Endothelial cell of umbilical vein (primary cell): ENCODE measurements at regions not wholly inside any gene's neighbourhood (a gene's known extent, or its start where the extent isn't known, plus 50 kb on each side); places are given as distances from the start of the nearest gene placed in this dataset.

ENCODE experiments used
- BruUV-seq: library from RNA; stranded (reverse); fragments of 400-500 nt; replicated peaks from 2 replicates; lab custom pipeline; 2021; lab: Mats Ljungman, UMichigan
- CTCF ChIA-PET: fragments of 300-600, 350-600 bp; sonication (Branson Sonifier 250); formaldehyde crosslinking; loops from one replicate; lab custom pipeline; 2021; ENCODE audit warnings: antibody characterized with exemption, inconsistent platforms; lab: Charles Lee
- POLR2A ChIA-PET: fragments of 300-600, 350-600 bp; sonication (Branson Sonifier 250); formaldehyde crosslinking; loops from one replicate; lab custom pipeline; 2021; ENCODE audit warnings: antibody characterized with exemption, inconsistent platforms; lab: Charles Lee
- DNase-seq: peaks from one replicate; pipeline ENCODE4 v3.0.0-alpha.2; 2011; ENCODE audit warnings: low read depth, low spot score
- FAIRE-seq: peaks from 2 replicates; lab custom pipeline; 2011; peaks lifted over from hg19 to GRCh38; lab: Jason Lieb, UNC
- H2AFZ ChIP-seq: 2 replicates; pipeline ENCODE4 v1.6.0; 2012; ENCODE audit warnings: low read depth, low read length, control low read depth, inconsistent platforms
- H3K27ac ChIP-seq: 2 replicates; pipeline ENCODE4 v1.5.1; 2011; ENCODE audit warnings: low read depth, mild to moderate bottlenecking, control low read depth, low read length, moderate library complexity; ENCODE audit not compliant: insufficient read depth
- H3K27me3 ChIP-seq, 2 experiments: 2 replicates each; pipeline versions ENCODE4 v1.6.0 to v1.6.1; 2011; ENCODE audit warnings: low read length in 2 of 2, mixed read lengths in 1 of 2; ENCODE audit not compliant: control insufficient read depth in 2 of 2, insufficient read depth in 2 of 2
- H3K36me3 ChIP-seq, 2 experiments: 2 replicates in 1 of 2; 3 replicates in 1 of 2; pipeline ENCODE4 v1.5.1; 2011; ENCODE audit warnings: low read length in 2 of 2, mild to moderate bottlenecking in 1 of 2, moderate library complexity in 1 of 2; ENCODE audit not compliant: control insufficient read depth in 2 of 2, insufficient read depth in 2 of 2; ENCODE audit errors: extremely low read depth in 1 of 2
- H3K4me1 ChIP-seq: 3 replicates; pipeline ENCODE4 v1.5.1; 2011; ENCODE audit warnings: mild to moderate bottlenecking, low read length; ENCODE audit not compliant: control insufficient read depth, insufficient read depth; ENCODE audit errors: extremely low read depth
- H3K4me2 ChIP-seq: 2 replicates; pipeline ENCODE4 v1.6.1; 2011; ENCODE audit warnings: low read length, control low read depth, mixed read lengths; ENCODE audit not compliant: insufficient read depth
- H3K4me3 ChIP-seq, 3 experiments: fragments of 200-600 bp in 1 of 3; sonication (generic), shearing (Covaris generic) in 1 of 3; replicated peaks in 1 of 3; 2 replicates each; pipeline ENCODE4 v1.5.1; 2011 to 2016; ENCODE audit warnings: control low read depth in 3 of 3, low read length in 3 of 3, mild to moderate bottlenecking in 2 of 3, inconsistent platforms in 1 of 3, low read depth in 1 of 3, moderate library complexity in 1 of 3; ENCODE audit not compliant: insufficient read depth in 1 of 3
- H3K79me2 ChIP-seq: 2 replicates; pipeline ENCODE4 v1.6.0; 2012; ENCODE audit warnings: low read length, inconsistent platforms; ENCODE audit not compliant: control insufficient read depth, insufficient read depth
- H3K9ac ChIP-seq: replicated peaks from 2 replicates; pipeline ENCODE3; 2011; ENCODE audit warnings: low read length, control low read depth; ENCODE audit not compliant: insufficient read depth; ENCODE audit errors: extremely low read depth
- H3K9me1 ChIP-seq: replicated peaks from 3 replicates; pipeline ENCODE4 v1.6.0; 2011; ENCODE audit warnings: mild to moderate bottlenecking, low read length; ENCODE audit not compliant: control insufficient read depth, insufficient read depth; ENCODE audit errors: extremely low read depth
- H3K9me3 ChIP-seq: replicated peaks from 2 replicates; pipeline ENCODE4 v1.5.1; 2012; ENCODE audit warnings: low read length, inconsistent platforms; ENCODE audit not compliant: control insufficient read depth, insufficient read depth
- H4K20me1 ChIP-seq: replicated peaks from 2 replicates; pipeline ENCODE3; 2011; ENCODE audit warnings: mild to moderate bottlenecking, low read length; ENCODE audit not compliant: control insufficient read depth, insufficient read depth; ENCODE audit errors: extremely low read depth
- EZH2 ChIP-seq: IDR thresholded peaks from 2 replicates; pipeline ENCODE4 v1.6.1; 2012; ENCODE audit warnings: borderline replicate concordance, low read depth, mild to moderate bottlenecking, moderate library complexity, low read length, inconsistent platforms; ENCODE audit not compliant: severe bottlenecking
- JUN ChIP-seq: IDR thresholded peaks from 2 replicates; pipeline ENCODE4 v1.6.1; 2011; ENCODE audit warnings: borderline replicate concordance, low read depth; ENCODE audit not compliant: insufficient read length, insufficient read depth
- MYC ChIP-seq: IDR thresholded peaks from one replicate; pipeline ENCODE4 v1.6.1; 2011; ENCODE audit warnings: mild to moderate bottlenecking, low read depth, low read length
- POLR2A ChIP-seq: IDR thresholded peaks from 2 replicates; pipeline ENCODE4 v1.6.1; 2012; ENCODE audit warnings: low read depth, mild to moderate bottlenecking, control low read depth, low read length
- POLR2AphosphoS5 ChIP-seq: IDR thresholded peaks from 2 replicates; pipeline ENCODE4 v1.6.1; 2012; ENCODE audit warnings: low read depth, mild to moderate bottlenecking, control low read depth, low read length, moderate library complexity; ENCODE audit not compliant: insufficient read depth
- dilution Hi-C: fragments of 300-500 bp; cut with MboI; formaldehyde crosslinking; loops from one replicate; pipeline ENCODE4 v1.15.0; 2019; ENCODE audit warnings: low sequenced_read_pairs; ENCODE audit not compliant: extremely low pct_ligation_motif_present
- intact Hi-C: fragments of 100-400 bp; cut with micrococcal nuclease; formaldehyde crosslinking; loops from one replicate; pipeline ENCODE4 v1.10.0; 2022
- TF ChIP-seq, protein P1 (sequence below), 2 donors: IDR thresholded peaks; 1 replicate in 1 of 2; 2 replicates in 1 of 2; pipeline ENCODE4 v1.5.1; 2011; ENCODE audit warnings: low read length in 2 of 2, mild to moderate bottlenecking in 2 of 2, moderate library complexity in 2 of 2, control low read depth in 1 of 2, inconsistent platforms in 1 of 2, low read depth in 1 of 2; ENCODE audit not compliant: insufficient read depth in 1 of 2; ENCODE audit errors: extremely low read depth in 1 of 2
- TF ChIP-seq, protein P2 (sequence below): IDR thresholded peaks from 2 replicates; pipeline ENCODE4 v1.6.1; 2011; ENCODE audit not compliant: insufficient read depth, insufficient read length

DNA sequence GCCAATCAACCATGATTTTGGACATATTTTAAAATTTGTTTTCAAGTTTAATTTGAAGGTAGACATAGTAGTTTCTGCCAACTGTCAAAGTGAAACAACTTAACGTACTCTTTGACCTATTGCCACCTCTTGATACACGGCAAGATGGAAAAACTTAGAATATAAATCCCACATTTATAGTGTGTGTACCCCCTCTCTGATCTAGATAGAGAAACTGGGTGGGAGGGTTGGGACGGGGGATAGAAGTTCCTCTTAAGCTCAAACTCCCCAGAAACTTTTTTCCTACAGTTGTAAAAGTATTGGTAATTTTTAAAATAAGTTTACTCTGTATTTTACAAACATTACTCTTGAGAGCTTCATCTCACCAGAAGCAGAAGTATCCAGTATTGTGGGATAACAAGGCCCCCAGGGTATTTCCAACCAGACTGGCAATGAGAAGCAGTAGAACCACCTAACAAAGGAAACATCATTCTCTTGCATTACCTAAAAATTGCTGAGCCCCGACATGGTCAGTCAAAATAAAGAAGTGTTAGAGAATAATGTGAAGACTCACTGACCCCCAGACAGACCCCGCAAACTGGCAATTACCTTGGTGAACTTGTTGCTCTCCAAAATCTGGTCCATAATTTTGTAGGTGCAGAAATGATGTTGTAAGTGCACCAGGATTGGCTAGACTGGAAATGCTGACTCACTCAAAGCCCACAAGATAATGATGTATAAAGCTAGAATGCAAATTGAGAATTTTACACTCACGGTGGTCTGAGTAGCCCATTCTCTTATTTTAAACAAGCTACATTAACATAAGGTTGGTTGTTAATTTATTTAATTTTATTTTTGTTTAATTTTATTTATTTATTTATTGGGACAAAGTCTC lies 74.7 kb upstream of the TNFAIP3 start:
- no peak overlapping the region for H3K27ac ChIP-seq
- no peaks in the 10 kb centered on the region for H3K4me1 ChIP-seq
- no peak overlapping the region for H3K4me3 ChIP-seq
- H3K4me2 ChIP-seq = no peak overlapping the region
- no peaks in the 10 kb centered on the region for H3K36me3 ChIP-seq
- ChIA-PET CTCF (interaction anchor here (1.1 kb wide), 1 partner anchor 88 kb away, joined by 3 read pairs; no protein-coding TSS in a partner anchor), POLR2A (no interaction called here)
- no peaks in the 10 kb centered on the region for H3K79me2 ChIP-seq
- H3K9me3 ChIP-seq = no peaks in the 10 kb centered on the region
- H3K9ac ChIP-seq = no peak overlapping the region
- no peak overlapping the region for H2AFZ ChIP-seq
- FAIRE-seq (no peak), DNase-seq (no peak)
- intact Hi-C loops = no loop called here
- dilution Hi-C loops = no loop called here
- TF ChIP-seq POLR2A (no peak), POLR2AphosphoS5 (no peak), MYC (no peak), EZH2 (no peak), JUN (no peak)
- TF ChIP-seq, protein P1, sequence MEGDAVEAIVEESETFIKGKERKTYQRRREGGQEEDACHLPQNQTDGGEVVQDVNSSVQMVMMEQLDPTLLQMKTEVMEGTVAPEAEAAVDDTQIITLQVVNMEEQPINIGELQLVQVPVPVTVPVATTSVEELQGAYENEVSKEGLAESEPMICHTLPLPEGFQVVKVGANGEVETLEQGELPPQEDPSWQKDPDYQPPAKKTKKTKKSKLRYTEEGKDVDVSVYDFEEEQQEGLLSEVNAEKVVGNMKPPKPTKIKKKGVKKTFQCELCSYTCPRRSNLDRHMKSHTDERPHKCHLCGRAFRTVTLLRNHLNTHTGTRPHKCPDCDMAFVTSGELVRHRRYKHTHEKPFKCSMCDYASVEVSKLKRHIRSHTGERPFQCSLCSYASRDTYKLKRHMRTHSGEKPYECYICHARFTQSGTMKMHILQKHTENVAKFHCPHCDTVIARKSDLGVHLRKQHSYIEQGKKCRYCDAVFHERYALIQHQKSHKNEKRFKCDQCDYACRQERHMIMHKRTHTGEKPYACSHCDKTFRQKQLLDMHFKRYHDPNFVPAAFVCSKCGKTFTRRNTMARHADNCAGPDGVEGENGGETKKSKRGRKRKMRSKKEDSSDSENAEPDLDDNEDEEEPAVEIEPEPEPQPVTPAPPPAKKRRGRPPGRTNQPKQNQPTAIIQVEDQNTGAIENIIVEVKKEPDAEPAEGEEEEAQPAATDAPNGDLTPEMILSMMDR (IDR thresholded peaks at IDR 0.05; ENCODE audit: extremely low read depth in 1 of 2, insufficient read depth in 1 of 2, low read depth in 1 of 2, low read length in 2 of 2) = no peak
- TF ChIP-seq, protein P2, sequence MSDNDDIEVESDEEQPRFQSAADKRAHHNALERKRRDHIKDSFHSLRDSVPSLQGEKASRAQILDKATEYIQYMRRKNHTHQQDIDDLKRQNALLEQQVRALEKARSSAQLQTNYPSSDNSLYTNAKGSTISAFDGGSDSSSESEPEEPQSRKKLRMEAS = no peak
- no peaks in the 10 kb centered on the region for H3K9me1 ChIP-seq
- H4K20me1 ChIP-seq = no peaks in the 10 kb centered on the region
- no TSS peak for BruUV-seq
- H3K27me3 ChIP-seq = no peaks in the 10 kb centered on the region
